HG03159 (cell line): ENCODE measurements at regions not wholly inside any gene's neighbourhood (a gene's known extent, or its start where the extent isn't known, plus 50 kb on each side); places are given as distances from the start of the nearest gene placed in this dataset.
A peak's percentile ranks its signal among the peaks of the same experiment; 100 is the strongest.

ENCODE experiments used
- ATAC-seq: cut with Tn5 transposase; IDR thresholded peaks from one replicate; pipeline ENCODE4 v1.9.1; 2021; ENCODE audit warnings: mild to moderate bottlenecking, moderate library complexity; ENCODE audit not compliant: unreplicated experiment

DNA sequence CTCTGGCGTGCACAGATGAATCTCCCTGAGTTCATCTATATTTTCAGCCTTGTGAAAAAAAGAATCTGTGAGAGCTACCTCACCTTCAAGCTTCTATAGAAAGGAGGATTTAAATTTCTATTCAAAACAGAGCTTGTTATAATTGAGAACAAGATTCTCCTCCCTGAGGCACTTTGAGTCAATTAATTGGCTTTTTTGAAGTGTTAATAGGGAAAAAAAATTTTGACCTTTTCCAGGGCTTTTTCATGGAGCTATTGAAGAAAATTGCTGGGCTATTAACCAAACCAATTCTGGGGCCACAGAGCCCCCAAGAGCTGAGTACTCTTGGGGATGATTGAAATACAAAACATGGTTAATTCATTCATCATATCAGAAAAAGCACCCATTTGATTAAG is 225.1 kb downstream of the CMPK2 start:
- no peak for ATAC-seq

DNA sequence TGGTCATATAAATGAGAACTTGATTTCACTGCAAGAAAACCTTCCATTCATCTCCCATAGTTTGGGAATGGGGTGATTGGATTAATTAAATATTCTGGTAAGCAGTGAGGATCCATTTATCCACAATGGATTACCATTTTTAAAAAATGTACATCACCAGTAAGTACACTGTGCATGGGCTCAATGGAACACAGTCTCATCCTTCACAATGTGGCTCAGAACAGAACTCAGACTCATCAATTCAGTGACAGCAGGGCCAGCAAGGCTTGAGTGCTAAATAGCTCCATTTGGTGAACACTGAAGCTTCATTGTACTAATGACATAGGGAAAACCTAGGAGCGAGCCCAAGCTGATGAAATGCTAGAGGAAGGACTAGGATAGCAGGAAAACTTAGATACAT is 223.8 kb downstream of the CMPK2 start:
- no peak for ATAC-seq

DNA sequence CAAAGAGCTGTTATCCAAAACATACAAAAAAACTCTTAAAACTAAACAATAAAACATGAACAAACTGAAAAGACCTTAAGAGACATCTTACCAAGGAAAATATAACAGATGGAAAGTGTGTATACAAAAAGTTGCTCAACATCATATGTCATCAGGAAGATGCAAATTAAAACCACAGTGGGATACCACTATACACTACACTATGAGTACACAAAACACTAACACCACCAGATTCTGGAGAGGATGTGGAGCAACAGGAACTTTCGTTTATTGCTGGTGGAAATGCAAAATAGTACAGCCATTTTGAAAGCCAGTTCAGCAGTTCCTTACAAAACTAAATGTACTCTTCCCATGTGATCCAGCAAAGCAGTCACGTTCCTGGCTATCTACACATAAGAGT is 221.4 kb downstream of the CMPK2 start:
- no peak for ATAC-seq

DNA sequence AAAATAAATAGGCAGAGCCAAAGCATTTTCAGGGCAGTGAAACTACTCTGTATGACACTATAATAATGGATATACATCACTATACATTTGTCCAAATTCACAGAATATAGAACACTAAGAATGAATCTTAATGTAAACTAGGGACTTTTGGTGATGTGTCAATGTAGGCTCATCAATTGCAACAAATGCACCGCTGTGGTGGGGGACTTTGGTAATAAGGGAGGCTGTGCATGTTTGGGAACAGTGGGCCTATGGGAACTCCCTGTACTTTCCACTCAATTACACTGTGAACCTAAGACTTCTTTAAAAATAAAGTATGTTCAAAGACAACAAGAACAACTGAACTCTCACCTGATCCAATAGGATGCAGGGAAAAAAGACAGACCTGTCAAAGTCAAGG is 220.7 kb downstream of the CMPK2 start:
- ATAC-seq = no peak

DNA sequence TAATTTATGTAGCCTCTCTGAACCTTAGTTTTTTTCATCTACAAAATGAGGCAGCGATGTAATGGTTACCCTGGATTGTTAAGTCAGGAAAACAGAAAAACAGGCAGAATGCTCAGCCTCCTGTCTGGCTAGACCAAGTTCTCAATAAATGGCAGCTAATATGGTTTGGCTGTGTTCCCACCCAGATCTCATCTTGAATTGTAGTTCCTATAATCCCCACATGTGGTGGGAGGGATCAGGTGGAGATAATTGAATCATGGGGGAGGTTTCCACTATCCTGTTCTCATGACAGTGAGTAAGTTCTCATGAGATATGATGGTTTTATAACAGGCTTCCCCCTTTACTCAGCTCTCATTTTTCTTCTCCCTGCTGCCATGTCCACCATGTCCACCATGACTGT is 220.0 kb downstream of the CMPK2 start:
- no peak for ATAC-seq

DNA sequence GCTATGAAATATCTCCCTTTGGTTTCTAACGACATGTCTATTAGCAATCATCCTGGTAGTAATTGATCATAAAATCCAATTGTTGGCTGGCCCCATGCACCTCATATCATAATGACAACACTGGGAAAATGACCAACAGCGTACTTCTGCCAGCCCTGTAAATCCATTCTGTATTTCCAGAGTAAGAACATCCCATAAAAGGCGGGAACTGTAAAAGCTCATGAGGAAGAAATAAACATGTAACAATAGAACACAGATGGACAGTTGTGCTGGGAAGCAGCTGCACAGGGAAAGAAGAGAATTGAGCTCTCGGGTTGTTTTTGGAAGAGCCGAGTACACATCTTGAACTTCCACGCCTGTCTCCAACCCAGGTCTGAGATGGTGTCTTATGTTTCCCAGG is 218.7 kb downstream of the CMPK2 start:
- no peak for ATAC-seq

DNA sequence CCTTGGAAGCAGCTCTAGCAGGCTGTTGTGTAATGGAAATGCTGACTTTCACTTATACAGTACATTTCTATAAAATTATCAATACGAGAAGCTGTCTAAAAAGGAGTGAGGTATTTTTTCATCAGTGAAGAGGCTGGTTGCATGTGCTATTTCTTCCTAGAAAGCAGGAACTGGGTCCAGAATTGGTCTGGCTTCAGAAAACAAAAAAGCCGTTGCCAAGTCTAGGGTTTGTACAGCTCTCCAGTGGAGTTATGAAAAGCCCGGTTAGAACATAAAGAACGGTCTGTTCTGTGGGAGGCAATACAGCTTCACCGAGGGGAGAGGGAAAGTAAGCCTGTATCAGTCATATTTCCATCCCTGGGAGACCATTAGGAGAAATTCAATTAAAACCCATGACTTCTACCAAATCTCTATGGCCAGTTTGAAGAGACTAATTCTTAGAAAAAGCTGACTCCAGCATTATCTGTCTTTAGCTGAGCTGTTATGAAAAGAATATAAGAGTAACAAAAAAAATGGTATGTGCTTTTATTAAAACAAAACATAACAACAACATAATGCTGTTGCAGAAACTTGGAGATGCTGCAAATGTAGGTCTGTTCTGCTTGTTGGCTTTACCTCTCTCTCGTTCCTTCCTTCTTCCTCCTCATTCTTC is 217.0 kb downstream of the CMPK2 start:
- no peak for ATAC-seq

DNA sequence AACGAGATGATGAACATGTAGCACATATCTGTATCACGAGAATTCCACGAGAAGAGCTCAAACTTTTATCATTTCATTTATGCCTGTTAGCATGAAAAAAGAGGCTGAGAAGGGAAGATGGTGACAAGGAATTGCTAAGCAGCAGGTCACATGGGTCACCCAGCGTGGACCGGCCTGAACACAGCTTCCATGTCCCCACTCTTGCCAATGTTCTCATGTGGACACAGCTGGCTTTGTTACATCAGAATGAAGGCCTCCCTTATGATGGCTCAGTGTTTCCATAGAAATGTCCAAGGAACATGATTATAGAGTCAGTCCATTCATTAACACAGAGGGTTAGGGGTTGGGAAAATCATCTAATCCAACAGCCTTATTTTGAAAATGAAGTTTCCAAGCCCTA is 215.4 kb downstream of the CMPK2 start:
- no peak for ATAC-seq

DNA sequence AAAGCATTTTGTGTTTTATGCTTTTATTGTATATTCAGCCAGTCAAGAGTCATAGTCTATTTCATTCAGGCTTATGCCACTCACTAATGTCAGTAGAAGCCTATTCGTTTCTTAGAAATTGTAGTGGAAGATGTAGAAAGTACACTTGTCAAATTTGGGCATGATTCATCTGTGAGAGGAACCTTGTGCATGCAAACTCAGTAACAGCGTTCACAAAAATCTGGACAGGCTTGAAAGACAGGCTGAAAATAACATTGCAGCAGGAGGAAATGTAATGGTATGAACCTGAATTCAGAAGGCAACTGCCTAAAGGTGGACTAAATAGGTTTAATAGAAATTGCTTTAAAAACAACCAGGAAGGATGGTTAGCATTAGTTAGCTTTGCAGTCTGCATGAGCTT is 213.5 kb downstream of the CMPK2 start:
- no peak for ATAC-seq

DNA sequence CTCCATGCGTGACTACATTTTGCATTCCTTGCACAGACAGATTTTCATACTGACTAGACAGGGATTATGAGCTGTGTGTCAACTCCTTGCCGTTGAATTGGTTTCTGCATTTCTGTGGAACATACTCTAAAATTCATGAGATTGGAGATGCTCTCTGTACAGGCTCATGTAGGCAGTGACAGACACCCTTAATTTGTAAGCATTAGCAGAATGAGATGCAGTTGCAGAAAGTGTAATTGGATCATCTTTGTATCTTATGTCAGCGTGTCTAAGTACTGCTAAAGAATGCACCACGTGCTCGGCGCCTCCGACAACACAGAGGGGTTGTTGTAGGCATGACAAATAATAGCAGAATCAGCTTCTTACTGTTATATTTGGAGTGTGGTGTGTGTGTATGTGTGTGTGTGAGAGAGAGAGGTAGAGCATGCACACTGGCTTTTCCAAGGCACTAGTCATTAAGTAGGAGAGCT is 212.4 kb downstream of the CMPK2 start:
- no peak for ATAC-seq

DNA sequence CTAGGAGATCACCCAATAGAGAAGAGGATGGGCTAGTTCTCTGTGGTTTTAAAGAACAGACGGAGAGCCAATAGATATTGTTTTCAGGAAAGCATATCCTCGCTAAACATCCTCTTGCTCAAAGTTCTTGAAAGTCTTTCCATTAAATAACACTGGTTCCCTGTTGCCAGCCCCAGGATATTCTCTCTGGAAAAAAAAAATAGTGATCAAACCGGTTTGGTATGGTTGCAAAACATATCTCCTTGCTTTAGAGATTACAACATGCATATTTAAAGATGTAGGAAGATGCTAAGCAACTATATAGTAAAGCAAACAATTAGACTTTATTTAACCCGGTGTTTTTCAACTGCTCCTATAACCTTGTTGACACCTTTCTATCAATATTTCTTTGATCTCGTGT is 211.4 kb downstream of the CMPK2 start:
- ATAC-seq = no peak

DNA sequence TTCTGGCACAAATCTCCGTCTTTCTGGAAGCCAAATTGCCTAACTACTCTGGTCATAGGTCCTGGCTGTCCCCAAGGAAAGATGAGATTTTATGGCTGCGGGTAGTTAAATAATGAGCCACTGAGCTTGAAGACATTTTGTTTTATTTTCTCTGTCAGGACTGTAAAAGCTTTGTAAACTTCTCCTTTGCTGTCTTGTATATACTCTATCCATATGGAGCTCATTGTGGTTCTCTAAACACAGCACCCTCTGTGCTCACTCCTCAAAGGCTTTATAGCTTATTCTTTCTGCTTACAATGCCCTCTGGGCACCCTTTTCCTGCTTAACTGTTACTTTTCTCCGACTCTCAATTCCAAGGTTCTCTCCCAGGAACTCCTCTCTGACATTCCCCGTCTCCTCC is 209.1 kb downstream of the CMPK2 start:
- ATAC-seq = no peak

DNA sequence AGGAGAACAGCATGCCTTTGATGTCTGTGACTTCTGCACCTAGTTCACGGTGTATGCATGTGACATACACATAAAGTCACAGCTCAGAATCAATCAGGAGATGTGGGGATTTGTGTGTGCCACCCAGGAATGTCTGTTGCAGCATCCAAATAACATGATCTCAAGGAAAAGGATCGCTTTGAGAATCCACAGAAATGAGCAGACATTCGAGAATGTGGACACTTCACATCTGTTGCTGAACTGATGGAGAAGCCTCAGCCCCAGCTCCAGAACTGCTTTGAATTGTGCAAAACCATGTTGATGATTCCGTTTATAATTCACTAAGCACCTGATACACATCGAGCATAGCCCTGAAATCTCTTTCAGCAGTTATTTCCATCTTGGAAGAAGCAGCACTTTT is 208.6 kb downstream of the CMPK2 start:
- ATAC-seq = no peak

DNA sequence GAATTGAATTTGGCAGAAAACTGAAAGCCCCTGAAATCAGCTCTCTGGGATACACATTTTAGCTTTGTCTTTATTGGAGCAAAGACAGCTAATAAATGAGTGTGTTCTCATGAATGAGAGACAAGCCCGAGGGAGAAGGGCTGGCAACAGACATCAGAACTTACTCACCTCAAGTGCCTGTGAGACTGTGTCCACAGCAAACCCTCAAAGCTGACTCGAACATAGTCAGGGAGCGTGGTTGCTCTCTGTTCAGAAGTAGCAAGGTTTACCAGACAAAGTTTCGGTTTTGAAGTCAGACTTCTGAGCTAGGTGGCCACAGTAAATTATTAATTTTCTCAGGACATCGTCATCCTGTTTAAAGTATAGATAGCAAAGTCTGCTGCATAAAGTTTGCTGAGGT is 207.9 kb downstream of the CMPK2 start:
- peak; percentile 99 for ATAC-seq

DNA sequence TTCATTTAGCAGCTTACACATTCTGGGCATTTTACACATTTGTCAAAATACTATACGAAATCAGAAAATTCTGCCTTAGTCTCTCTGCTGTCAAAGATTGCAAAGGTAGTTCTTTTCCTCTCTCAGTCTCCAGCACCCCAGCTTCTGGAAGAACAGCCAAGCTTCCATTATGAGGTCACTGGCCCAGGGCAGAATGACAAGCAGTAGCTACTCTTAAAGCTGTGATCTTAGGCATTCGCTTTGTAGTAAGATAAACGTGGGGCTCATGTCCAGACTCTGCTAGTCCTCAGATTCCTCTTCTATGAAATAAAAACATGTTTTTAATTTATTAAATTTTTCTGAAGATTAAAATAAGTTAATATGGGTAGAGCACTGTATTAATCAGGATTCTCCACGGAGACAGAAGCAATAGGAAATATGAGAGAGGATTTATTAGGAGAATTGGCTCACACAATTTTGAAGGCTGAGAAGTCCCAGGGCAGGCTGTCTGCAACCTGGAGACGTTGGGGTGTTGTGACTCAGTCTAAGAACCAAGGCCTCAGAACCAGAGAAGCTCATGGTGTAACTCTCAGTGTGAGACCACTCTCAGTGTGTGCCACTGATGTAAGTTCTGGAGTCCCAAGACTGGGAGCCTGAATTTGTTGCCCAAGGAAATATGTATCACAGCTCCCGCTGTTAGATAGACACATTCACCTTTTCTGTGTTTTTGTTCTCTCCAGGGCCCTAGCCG is 201.2 kb downstream of the CMPK2 start:
- no peak for ATAC-seq

DNA sequence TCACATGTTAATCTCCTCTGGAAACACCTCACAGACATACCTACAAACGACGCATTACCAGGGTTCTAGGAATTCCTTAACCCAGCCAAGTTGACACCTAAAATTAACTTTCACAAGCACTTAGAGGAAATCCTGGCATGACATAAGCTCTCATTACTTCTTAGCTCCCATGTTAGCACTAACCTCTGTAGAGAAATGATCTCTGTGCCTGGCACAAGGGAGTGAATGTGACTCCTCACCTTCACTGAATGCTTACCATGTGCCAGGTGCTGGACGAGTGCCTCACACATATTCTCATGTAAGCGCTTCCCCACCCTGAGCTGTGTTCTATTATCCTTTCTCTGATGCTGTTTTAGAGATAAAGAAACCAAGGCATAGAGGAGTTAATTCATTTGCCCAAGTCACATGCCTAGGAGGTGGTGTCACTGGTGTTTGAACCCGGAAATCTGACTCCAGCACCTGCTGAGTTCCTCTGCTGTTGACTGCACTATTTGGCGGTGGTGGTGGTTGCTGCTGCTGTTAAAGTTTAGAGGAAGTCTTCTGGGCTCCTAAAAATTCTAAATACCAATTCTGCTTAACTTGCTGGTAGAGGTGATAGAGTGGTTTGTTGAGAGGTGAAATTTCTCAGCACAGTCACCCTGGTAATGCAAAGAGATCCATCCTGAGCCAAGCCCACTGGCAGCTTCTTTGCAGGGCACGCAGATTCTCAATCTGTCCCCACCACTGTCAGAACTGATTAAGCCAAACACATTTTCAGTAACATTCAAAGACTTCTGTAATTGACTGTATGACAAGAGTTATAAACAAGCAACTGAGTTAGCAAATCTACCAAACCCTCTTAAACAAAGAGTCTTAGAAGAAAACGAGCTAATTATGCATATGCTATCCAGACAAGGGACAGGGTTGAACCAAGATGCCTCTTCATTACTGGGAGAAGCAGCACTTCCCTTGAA is 200.3 kb downstream of the CMPK2 start:
- ATAC-seq = no peak

DNA sequence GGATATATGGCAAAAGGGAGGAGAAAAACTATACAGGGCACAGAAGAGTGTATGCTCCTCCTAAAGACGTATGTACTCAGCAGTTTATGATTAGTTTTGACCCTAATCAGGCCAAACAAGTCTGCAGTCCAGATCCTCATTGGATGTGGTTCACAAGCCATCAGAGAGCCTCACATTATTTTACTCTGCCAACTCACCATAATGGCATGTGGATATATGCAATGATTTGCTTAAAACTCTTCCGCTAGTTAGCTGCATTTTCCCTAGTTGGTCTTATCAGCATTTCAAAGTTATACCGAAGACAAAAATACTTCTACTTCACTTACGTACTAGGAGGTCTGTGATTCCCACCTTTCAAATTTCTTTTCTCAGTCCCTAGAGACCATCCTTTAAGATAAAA is 198.4 kb downstream of the CMPK2 start:
- ATAC-seq = no peak

DNA sequence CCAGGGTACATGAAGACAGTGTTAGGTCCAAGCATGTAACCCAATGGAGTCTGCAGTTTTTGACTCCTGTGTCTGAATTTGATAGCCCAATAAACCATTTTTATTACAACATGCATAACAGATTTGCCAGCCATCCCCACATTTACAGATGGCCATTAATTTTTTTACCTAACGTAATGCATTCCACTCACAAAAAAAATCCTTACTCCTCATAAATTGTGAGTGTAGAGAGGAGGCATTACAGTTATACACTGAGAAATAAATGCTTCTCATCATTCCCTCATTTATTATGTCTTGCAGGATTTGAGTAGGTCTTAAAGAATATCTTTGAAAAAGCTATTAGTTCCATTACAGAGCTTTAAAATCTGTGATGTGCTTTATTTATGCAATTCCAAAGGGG is 193.8 kb downstream of the CMPK2 start:
- ATAC-seq = no peak

DNA sequence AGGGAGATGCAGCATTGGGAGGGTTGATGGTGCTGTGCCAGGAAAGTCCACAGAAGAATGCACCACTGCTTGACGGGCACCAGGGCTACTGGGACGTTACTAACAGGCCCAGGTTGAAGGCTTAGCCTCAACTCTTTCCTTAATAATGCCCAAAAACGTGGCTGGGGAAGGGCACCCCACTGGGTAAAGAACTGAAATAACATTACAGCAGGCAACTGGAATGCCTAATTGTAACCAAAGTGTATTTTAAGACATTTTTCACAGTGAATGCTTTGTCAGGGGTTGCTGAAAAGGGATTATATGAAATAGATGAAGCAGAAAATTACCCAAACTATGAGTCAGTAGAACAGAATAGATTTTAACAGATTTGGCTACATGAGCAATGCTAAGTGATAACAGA is 191.3 kb downstream of the CMPK2 start:
- ATAC-seq = no peak

DNA sequence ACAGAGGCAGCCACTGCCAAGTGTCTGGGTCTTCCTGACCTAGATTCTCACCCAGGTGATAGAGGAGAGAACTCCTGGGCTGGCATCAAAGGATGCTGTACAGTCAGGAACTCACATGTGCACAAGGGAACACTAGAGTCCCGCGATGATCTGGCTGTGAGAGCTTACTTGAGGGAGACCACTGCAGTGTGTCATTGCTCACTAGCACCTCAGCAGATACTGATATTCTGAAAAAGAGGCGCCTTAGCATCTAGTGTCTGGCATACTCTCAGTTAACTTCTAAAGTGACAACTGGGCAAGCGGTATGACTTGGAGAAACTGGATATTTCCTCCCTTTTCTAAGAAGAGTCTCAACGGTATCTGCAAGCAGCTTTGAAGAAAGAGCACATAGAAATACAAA is 189.9 kb downstream of the CMPK2 start:
- no peak for ATAC-seq

DNA sequence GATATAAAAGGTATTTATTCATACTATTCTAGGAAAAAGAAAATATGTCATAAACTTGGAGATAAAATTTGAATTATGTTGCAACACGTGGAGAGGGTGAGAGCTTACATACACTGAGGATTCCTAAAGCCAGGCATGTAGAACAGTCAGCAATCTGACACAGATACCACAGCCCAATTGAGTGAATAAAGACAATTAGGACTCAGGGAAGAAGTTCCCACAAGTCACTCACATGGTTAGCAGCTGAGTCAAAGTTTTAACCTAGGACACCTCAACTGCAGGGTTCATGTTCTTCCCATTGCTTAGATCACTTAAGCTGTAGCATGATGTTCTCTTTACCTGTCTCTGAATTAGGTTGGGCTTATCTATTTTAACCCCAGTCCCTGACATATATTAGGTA is 189.5 kb downstream of the CMPK2 start:
- ATAC-seq = no peak

DNA sequence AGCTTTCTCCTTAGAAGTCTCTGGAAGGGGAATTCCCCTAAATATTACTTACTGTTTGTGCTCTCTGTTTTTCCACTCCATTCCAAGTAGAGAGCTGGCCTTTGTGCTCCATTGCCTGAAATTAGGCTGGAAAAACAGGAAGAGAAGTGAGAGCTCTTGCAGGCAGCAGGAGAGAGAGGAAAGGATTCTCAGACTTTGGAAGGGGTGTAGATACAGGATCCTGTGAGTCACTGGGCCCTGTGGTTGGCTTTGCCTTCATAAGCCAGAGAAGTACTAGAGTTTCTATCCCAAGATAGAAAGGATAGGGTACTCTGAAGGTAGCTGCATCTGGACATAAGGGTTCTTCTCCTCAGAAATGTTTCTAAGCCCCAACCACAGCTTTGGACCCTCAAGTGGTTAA is 188.9 kb downstream of the CMPK2 start:
- no peak for ATAC-seq
